BLaER1 (cell line): ENCODE measurements at regions not wholly inside any gene's neighbourhood (a gene's known extent, or its start where the extent isn't known, plus 50 kb on each side); places are given as distances from the start of the nearest gene placed in this dataset.

ENCODE experiments used
- H3K27ac ChIP-seq: shearing (Covaris generic); formaldehyde crosslinking; 2 replicates; pipeline ENCODE4 v1.8.1; 2022
- H3K27me3 ChIP-seq: shearing (Covaris generic); formaldehyde crosslinking; 2 replicates; pipeline ENCODE4 v1.8.1; 2022
- H3K36me3 ChIP-seq: shearing (Covaris generic); formaldehyde crosslinking; 2 replicates; pipeline ENCODE4 v1.8.1; 2022
- H3K4me1 ChIP-seq: shearing (Covaris generic); formaldehyde crosslinking; 2 replicates; pipeline ENCODE4 v1.8.1; 2022
- H3K4me2 ChIP-seq: shearing (Covaris generic); formaldehyde crosslinking; 2 replicates; pipeline ENCODE4 v1.8.1; 2022
- H3K4me3 ChIP-seq: shearing (Covaris generic); formaldehyde crosslinking; 2 replicates; pipeline ENCODE4 v1.8.1; 2022
- H3K9ac ChIP-seq: shearing (Covaris generic); formaldehyde crosslinking; 2 replicates; pipeline ENCODE4 v1.8.1; 2022
- H3K9me3 ChIP-seq: shearing (Covaris generic); formaldehyde crosslinking; 2 replicates; pipeline ENCODE4 v1.8.1; 2022
- H4K20me1 ChIP-seq: shearing (Covaris generic); formaldehyde crosslinking; 2 replicates; pipeline ENCODE4 v1.8.1; 2022
- Cebpa-rat ChIP-seq: shearing (Covaris generic); IDR thresholded peaks from 2 replicates; pipeline ENCODE4 v1.8.1; 2022

- H3K4me2 ChIP-seq: no peak overlapping the region
- H3K9me3 ChIP-seq: peaks cover 27% of the 10 kb centered on the region
- H3K36me3 ChIP-seq: no peaks in the 10 kb centered on the region
- H3K27ac ChIP-seq: no peak overlapping the region
- no peak overlapping the region for H3K4me3 ChIP-seq
- H3K4me1 ChIP-seq: no peaks in the 10 kb centered on the region
- H3K9ac ChIP-seq: no peak overlapping the region
- no peak for TF ChIP-seq Cebpa-rat
- H4K20me1 ChIP-seq: no peaks in the 10 kb centered on the region
- H3K27me3 ChIP-seq: peaks cover 51% of the 10 kb centered on the region
These were observed 360.3 kb upstream of the CXorf51B start for GRCh38 chrX:146449243-146449642.

DNA sequence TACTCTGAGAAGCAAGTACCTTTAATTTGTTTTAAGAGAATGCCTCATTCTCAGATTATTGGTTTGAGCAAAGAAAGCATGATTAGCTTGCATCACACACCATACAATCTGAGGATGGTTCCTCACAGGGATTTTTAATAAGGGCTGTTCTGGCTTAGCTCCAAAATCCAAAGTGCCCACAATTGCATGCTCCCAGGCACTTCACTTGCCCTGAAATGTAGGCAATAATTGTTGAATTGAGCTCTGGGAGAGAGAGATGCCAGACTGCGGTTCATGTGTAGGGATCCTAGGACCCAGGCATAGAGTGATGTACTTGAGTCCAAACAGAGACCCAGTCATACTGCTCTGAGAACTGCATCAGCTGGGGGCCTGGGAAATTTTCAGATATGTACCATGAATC is 358.4 kb upstream of the CXorf51B start:
- Histone ChIP-seq H3K27me3 (peaks cover 67% of the 10 kb centered on the region), H3K4me3 (no peak overlapping the region), H3K4me2 (no peak overlapping the region), H3K9ac (no peak overlapping the region), H4K20me1 (no peaks in the 10 kb centered on the region), H3K27ac (no peak overlapping the region), H3K9me3 (peaks cover 11% of the 10 kb centered on the region), H3K36me3 (no peaks in the 10 kb centered on the region), H3K4me1 (no peaks in the 10 kb centered on the region)
- TF ChIP-seq Cebpa-rat: no peak

DNA sequence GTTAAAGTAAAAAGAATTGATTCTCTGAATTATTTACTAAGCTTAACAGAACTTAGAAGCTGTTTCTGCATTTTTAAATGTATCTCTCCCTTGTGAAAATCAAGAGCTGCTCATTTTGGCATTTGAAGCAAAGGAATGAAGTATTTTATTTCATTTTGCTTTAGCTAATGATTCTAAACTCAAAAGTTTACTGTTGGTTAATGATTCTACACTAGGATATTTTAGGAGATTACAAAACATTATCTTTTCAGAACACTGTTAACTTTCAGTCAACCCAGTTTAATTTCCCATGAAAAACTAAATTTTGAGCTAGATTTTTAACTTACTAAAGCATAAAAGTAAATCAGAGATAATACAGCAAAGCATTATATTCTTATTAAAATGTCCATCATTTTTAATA is 355.2 kb upstream of the CXorf51B start:
- Histone ChIP-seq H3K4me2 (no peak overlapping the region), H3K9me3 (no peaks in the 10 kb centered on the region), H3K36me3 (no peaks in the 10 kb centered on the region), H3K27ac (no peak overlapping the region), H3K9ac (no peak overlapping the region), H4K20me1 (no peaks in the 10 kb centered on the region), H3K4me3 (no peak overlapping the region), H3K27me3 (peaks cover 80% of the 10 kb centered on the region), H3K4me1 (no peaks in the 10 kb centered on the region)
- no peak for TF ChIP-seq Cebpa-rat

- no peak overlapping the region for H3K9ac ChIP-seq
- no peak overlapping the region for H3K4me3 ChIP-seq
- H3K4me1 ChIP-seq: no peaks in the 10 kb centered on the region
- TF ChIP-seq Cebpa-rat: no peak
- H4K20me1 ChIP-seq: no peaks in the 10 kb centered on the region
- no peaks in the 10 kb centered on the region for H3K36me3 ChIP-seq
- no peak overlapping the region for H3K27ac ChIP-seq
- no peak overlapping the region for H3K4me2 ChIP-seq
- peaks cover 81% of the 10 kb centered on the region for H3K27me3 ChIP-seq
- H3K9me3 ChIP-seq: no peaks in the 10 kb centered on the region
These were observed 353.5 kb upstream of the CXorf51B start for GRCh38 chrX:146456058-146456457.

DNA sequence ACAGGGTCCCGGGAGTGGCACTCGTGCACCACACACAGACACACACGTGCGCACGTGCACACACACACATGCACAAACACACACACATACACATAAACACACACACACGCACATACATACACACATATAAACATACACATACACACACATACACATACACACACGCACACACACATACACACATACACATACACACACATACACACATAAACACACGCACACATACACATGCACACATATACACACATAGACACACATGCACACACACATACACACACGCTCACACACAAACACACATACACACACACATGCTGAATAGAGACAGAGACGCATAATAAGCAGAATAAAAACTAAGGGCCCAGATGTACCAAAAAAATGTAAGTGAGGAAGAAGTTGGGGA is 332.2 kb upstream of the CXorf51B start:
- Histone ChIP-seq H4K20me1 (no peaks in the 10 kb centered on the region), H3K9me3 (no peaks in the 10 kb centered on the region), H3K27ac (no peak overlapping the region), H3K4me1 (no peaks in the 10 kb centered on the region), H3K27me3 (peaks cover 43% of the 10 kb centered on the region), H3K4me3 (no peak overlapping the region), H3K36me3 (no peaks in the 10 kb centered on the region), H3K9ac (no peak overlapping the region), H3K4me2 (no peak overlapping the region)
- no peak for TF ChIP-seq Cebpa-rat

DNA sequence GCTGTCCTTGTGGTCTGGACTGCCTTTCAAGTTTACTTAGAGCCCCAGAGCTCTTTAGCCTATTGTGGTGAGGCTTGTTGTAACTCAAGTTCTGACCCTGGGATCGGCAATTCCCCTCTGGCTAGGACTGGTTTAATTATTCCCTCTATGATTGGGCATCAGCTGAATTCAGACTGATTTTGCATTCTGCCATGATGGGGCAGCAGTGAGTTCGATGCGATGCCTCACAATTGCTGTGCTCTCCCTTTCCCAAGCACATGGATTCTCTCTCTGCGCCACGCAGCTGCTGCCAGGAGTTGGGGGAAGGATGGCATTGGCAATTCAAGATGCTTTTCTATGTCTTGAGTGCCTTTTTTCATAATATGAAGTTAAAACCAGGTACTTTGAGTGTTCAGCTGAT is 327.8 kb upstream of the CXorf51B start:
- no peak for TF ChIP-seq Cebpa-rat
- Histone ChIP-seq H3K36me3 (no peaks in the 10 kb centered on the region), H3K4me2 (no peak overlapping the region), H3K27me3 (peaks cover 30% of the 10 kb centered on the region), H3K9me3 (peaks cover 3% of the 10 kb centered on the region), H3K9ac (no peak overlapping the region), H4K20me1 (no peaks in the 10 kb centered on the region), H3K27ac (no peak overlapping the region), H3K4me3 (no peak overlapping the region), H3K4me1 (no peaks in the 10 kb centered on the region)
